ENCODE measurements at regions not wholly inside any gene's neighbourhood (a gene's known extent, or its start where the extent isn't known, plus 50 kb on each side); places are given as distances from the start of the nearest gene placed in this dataset.

- TF ChIP-seq NR3C1 (CRISPR knock-in tag; conservative IDR thresholded peaks at IDR 0.05; ENCODE audit: low read depth) (no peak), FOXK1 (CRISPR knock-in tag; IDR thresholded peaks at IDR 0.05) (no peak), NFE2L1 (CRISPR knock-in tag; IDR thresholded peaks at IDR 0.05) (no peak), ATF1 (CRISPR knock-in tag; IDR thresholded peaks at IDR 0.05) (no peak), TCF7 (CRISPR knock-in tag; IDR thresholded peaks at IDR 0.05; ENCODE audit: low read depth) (no peak)
- TF ChIP-seq, protein P1, sequence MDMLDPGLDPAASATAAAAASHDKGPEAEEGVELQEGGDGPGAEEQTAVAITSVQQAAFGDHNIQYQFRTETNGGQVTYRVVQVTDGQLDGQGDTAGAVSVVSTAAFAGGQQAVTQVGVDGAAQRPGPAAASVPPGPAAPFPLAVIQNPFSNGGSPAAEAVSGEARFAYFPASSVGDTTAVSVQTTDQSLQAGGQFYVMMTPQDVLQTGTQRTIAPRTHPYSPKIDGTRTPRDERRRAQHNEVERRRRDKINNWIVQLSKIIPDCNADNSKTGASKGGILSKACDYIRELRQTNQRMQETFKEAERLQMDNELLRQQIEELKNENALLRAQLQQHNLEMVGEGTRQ (CRISPR knock-in tag; IDR thresholded peaks at IDR 0.05), result no peak
- TF ChIP-seq, protein P2, sequence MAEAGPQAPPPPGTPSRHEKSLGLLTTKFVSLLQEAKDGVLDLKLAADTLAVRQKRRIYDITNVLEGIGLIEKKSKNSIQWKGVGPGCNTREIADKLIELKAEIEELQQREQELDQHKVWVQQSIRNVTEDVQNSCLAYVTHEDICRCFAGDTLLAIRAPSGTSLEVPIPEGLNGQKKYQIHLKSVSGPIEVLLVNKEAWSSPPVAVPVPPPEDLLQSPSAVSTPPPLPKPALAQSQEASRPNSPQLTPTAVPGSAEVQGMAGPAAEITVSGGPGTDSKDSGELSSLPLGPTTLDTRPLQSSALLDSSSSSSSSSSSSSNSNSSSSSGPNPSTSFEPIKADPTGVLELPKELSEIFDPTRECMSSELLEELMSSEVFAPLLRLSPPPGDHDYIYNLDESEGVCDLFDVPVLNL (CRISPR knock-in tag; IDR thresholded peaks at IDR 0.05; ENCODE audit: borderline replicate concordance, low read depth), result no peak
Measured at GRCh38 chr17:36864827-36865430, 72.3 kb upstream of the LHX1 start.

Data from WTC11 (cell line).